HL-60 (cell line): ENCODE measurements at regions not wholly inside any gene's neighbourhood (a gene's known extent, or its start where the extent isn't known, plus 50 kb on each side); places are given as distances from the start of the nearest gene placed in this dataset.

Experiments
- DNase-seq, 2 experiments: peaks; one replicate each; pipeline ENCODE4 v3.0.0-alpha.2; 2010 to 2020; ENCODE audit warnings: low read depth in 1 of 2, low spot score in 1 of 2
- H3K27ac ChIP-seq: fragments of 250-450 bp; sonication (Bioruptor Pico); replicated peaks from 2 replicates; pipeline ENCODE4 v1.5.1; 2020; ENCODE audit warnings: mild to moderate bottlenecking, moderate library complexity
- H3K27me3 ChIP-seq: fragments of 250-450 bp; sonication (Bioruptor Pico); 2 replicates; pipeline ENCODE4 v1.5.1; 2021; ENCODE audit warnings: mild to moderate bottlenecking, moderate library complexity; ENCODE audit not compliant: insufficient read depth, poor library complexity, severe bottlenecking
- H3K4me3 ChIP-seq: replicated peaks from 2 replicates; pipeline ENCODE4 v1.5.1; 2011; ENCODE audit warnings: mild to moderate bottlenecking, control low read depth, low read length; ENCODE audit not compliant: insufficient read depth
- CTCF ChIP-seq: IDR thresholded peaks from one replicate; pipeline ENCODE4 v1.5.1; 2011; ENCODE audit warnings: low read length, control low read depth, inconsistent platforms; ENCODE audit not compliant: insufficient read depth
- GABPA ChIP-seq: IDR thresholded peaks from 2 replicates; pipeline ENCODE4 v1.6.1; 2012; ENCODE audit warnings: low read depth
- POLR2AphosphoS5 ChIP-seq: IDR thresholded peaks from 2 replicates; pipeline ENCODE4 v1.6.1; 2012; ENCODE audit warnings: low read depth
- REST ChIP-seq: IDR thresholded peaks from 2 replicates; pipeline ENCODE4 v1.6.1; 2012; ENCODE audit warnings: low read depth; ENCODE audit not compliant: insufficient replicate concordance
- SPI1 ChIP-seq: IDR thresholded peaks from 2 replicates; pipeline ENCODE4 v1.6.1; 2012; ENCODE audit warnings: low read depth, mild to moderate bottlenecking, borderline replicate concordance

- Histone ChIP-seq H3K27ac (no peak overlapping the region), H3K4me3 (no peak overlapping the region), H3K27me3 (no peaks in the 10 kb centered on the region)
- no peak for DNase-seq
- TF ChIP-seq SPI1 (no peak), GABPA (no peak), POLR2AphosphoS5 (no peak), CTCF (no peak), REST (no peak)
Observed at GRCh38 chr15:39236375-39236774, 344.5 kb upstream of the THBS1 start.

GRCh38 chr15:39238443-39238842, 342.4 kb upstream of the THBS1 start:
- no peak overlapping the region for H3K27ac ChIP-seq

GRCh38 chr15:39239562-39239961, 341.3 kb upstream of the THBS1 start:
- no peak overlapping the region for H3K27ac ChIP-seq
- H3K4me3 ChIP-seq, result no peak overlapping the region
- no peak for TF ChIP-seq SPI1
- no peak for TF ChIP-seq POLR2AphosphoS5
- no peak for TF ChIP-seq GABPA
- TF ChIP-seq CTCF, result no peak
- no peak for TF ChIP-seq REST
- no peak for DNase-seq
- H3K27me3 ChIP-seq, result no peaks in the 10 kb centered on the region

More at GRCh38 chr15:39238443-39238842, 342.4 kb upstream of the THBS1 start:
- Histone ChIP-seq H3K4me3 (no peak overlapping the region), H3K27me3 (no peaks in the 10 kb centered on the region)
- no peak for TF ChIP-seq CTCF
- no peak for TF ChIP-seq POLR2AphosphoS5
- TF ChIP-seq GABPA, result no peak
- no peak for TF ChIP-seq REST
- no peak for TF ChIP-seq SPI1
- no peak for DNase-seq
